BJ (cell line): ENCODE measurements at regions not wholly inside any gene's neighbourhood (a gene's known extent, or its start where the extent isn't known, plus 50 kb on each side); places are given as distances from the start of the nearest gene placed in this dataset.

Experiments
- CTCF ChIA-PET: fragments of 350-600 bp; formaldehyde crosslinking; extraction: SDS; loops from one replicate; lab custom pipeline; 2021; ENCODE audit warnings: antibody characterized with exemption, inconsistent platforms; lab: Yijun Ruan, JAX
- POLR2A ChIA-PET: fragments of 300-600 bp; sonication (Branson Sonifier 250); formaldehyde crosslinking; extraction: SDS; loops from one replicate; lab custom pipeline; 2021; ENCODE audit warnings: antibody characterized with exemption; lab: Charles Lee
- DNase-seq: peaks from one replicate; pipeline ENCODE4 v3.0.0-alpha.2; 2011; ENCODE audit warnings: low read depth
- H3K27me3 ChIP-seq: 2 replicates; pipeline ENCODE4 v1.6.0; 2011; ENCODE audit warnings: low read length; ENCODE audit not compliant: control insufficient read depth, insufficient read depth
- H3K36me3 ChIP-seq: 2 replicates; pipeline ENCODE4 v1.5.1; 2011; ENCODE audit warnings: low read length; ENCODE audit not compliant: control insufficient read depth, insufficient read depth
- H3K4me3 ChIP-seq: 2 replicates; pipeline ENCODE4 v1.5.1; 2011; ENCODE audit warnings: low read depth, mild to moderate bottlenecking, control low read depth, low read length
- CTCF ChIP-seq: IDR thresholded peaks from 2 replicates; pipeline ENCODE4 v1.5.1; 2011; ENCODE audit warnings: low read depth, mild to moderate bottlenecking, control low read depth, inconsistent platforms, low read length, moderate library complexity; ENCODE audit not compliant: insufficient read depth

DNA sequence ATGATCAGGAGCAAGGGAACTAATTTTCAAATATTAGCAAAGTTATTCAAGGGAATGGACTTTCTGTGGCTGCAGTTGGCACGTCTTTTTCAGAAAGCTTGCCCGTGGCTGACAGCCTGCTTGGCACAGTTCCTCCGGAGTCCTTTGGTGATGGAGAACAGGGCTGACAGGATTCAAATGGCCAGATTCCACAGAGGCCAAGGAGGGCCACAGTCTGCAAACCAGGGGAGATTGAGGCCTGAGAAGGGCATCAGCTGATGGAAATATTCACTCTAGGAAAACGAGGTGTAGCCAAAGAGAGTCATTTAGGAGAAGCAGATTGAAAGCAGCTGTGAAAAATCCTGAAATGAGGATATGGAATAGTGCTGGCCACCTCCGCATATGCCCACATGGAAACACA lies 178.3 kb downstream of the EMP1 start:
- DNase-seq = no peak

GRCh38 chr12:13373803-13374202 lies 177.3 kb downstream of the EMP1 start:
- no peaks in the 10 kb centered on the region for H3K36me3 ChIP-seq
- ChIA-PET CTCF (interaction anchor here (1.6 to 1.8 kb wide), 2 partner anchors 11 to 16 kb away, joined by 3 to 4 read pairs; no protein-coding TSS in a partner anchor), POLR2A (no interaction called here)
- H3K27me3 ChIP-seq = no peaks in the 10 kb centered on the region; the same call in 1 of the 2 replicates
- H3K4me3 ChIP-seq = no peak overlapping the region
- TF ChIP-seq CTCF = no peak
- DNase-seq = no peak

More for the DNA sequence above, 178.3 kb downstream of the EMP1 start:
- ChIA-PET POLR2A (no interaction called here), CTCF (interaction anchor here (1.6 to 1.8 kb wide), 3 partner anchors 12 to 286 kb away, joined by 3 to 4 read pairs (median 4); no protein-coding TSS in a partner anchor)
- no peaks in the 10 kb centered on the region; the same call in 1 of the 2 replicates for H3K27me3 ChIP-seq
- H3K36me3 ChIP-seq = no peaks in the 10 kb centered on the region
- no peak overlapping the region for H3K4me3 ChIP-seq
- no peak for TF ChIP-seq CTCF

GRCh38 chr12:13373131-13373530 lies 176.6 kb downstream of the EMP1 start:
- no peak for DNase-seq
- CTCF ChIA-PET = interaction anchor here (1.8 to 2.8 kb wide), 2 partner anchors 11 to 15 kb away, joined by 3 to 16 read pairs; no protein-coding TSS in a partner anchor
- TF ChIP-seq CTCF = no peak
- Histone ChIP-seq H3K36me3 (no peaks in the 10 kb centered on the region), H3K27me3 (no peaks in the 10 kb centered on the region; the same call in 1 of the 2 replicates), H3K4me3 (no peak overlapping the region)
- POLR2A ChIA-PET = no interaction called here

GRCh38 chr12:13372386-13372785 lies 175.9 kb downstream of the EMP1 start:
- no peak for TF ChIP-seq CTCF
- H3K36me3 ChIP-seq = no peaks in the 10 kb centered on the region
- H3K27me3 ChIP-seq = no peaks in the 10 kb centered on the region; the same call in 1 of the 2 replicates
- ChIA-PET POLR2A (no interaction called here), CTCF (interaction anchor here (0.6 to 2.8 kb wide), 2 partner anchors 10 to 174 kb away, joined by 3 to 16 read pairs; no protein-coding TSS in a partner anchor)
- H3K4me3 ChIP-seq = no peak overlapping the region
- no peak for DNase-seq

- no peaks in the 10 kb centered on the region for H3K36me3 ChIP-seq
- no peaks in the 10 kb centered on the region; the same call in 1 of the 2 replicates for H3K27me3 ChIP-seq
- POLR2A ChIA-PET = no interaction called here
- no peak for TF ChIP-seq CTCF
- DNase-seq = no peak
- CTCF ChIA-PET = interaction anchor here (2.8 kb wide), 1 partner anchor 10 kb away, joined by 16 read pairs; no protein-coding TSS in a partner anchor
- no peak overlapping the region for H3K4me3 ChIP-seq
Measured at GRCh38 chr12:13371797-13372196, 175.3 kb downstream of the EMP1 start.
